HG03354 (cell line): ENCODE measurements at regions not wholly inside any gene's neighbourhood (a gene's known extent, or its start where the extent isn't known, plus 50 kb on each side); places are given as distances from the start of the nearest gene placed in this dataset.

ENCODE experiments used
- ATAC-seq: cut with Tn5 transposase; IDR thresholded peaks from one replicate; pipeline ENCODE4 v1.9.1; 2021; ENCODE audit warnings: mild to moderate bottlenecking; ENCODE audit not compliant: unreplicated experiment, poor library complexity, severe bottlenecking

DNA sequence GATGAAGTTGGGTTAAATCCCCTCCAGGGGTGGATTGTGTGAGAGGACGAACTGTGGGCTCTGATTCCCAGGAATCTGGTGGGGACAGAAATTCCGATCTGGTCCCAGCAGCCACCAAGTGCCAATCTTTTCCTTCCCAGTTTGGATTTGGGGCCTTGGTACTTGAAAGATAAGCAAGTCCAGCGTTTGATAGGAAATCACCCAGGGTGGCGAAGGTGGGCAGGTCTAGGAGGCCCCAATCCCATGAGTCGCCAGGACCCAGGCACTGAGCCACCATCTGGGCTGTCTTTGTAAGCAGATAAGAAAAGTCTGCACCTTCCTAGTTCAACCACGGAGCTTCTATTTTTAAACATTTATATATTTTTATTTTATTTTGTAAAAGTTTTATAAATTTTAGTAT lies 122.6 kb upstream of the LSM8 start:
- ATAC-seq: no peak

DNA sequence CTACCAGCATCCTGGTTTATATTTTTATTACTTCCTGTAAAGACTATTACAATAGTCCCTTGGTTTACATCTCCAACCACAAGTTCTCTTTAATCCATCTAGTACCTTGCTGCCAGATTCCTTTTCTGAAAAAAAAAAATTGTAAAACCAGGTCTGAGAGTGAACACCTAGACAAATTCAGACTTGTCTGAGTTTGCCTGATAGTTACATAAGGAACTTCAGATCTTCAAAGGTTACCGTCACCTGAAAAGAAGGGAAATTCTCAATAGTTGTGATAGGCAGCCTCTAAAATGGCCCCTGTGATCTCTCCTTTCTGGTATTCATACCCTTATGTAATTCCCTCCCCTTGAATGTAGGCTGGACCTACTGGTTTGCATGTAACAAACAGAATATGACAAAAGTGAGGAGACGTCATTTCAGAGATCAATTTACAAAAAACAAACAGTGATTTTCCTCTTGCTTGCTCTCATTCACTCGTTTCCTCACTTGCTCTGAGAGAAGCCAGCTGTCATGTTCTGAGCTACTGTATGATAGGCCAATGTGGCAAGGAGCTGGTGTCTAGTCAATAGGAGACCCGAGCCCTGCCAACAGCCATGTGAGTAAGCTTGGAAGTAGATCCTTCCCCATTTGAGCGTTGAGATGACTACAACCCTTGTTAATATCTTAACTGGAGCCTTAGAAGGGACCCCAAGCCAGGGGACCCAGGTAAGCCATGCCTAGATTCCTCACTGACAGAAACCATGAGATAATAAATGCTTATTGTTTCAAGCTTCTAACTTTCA lies 110.9 kb upstream of the LSM8 start:
- no peak for ATAC-seq

DNA sequence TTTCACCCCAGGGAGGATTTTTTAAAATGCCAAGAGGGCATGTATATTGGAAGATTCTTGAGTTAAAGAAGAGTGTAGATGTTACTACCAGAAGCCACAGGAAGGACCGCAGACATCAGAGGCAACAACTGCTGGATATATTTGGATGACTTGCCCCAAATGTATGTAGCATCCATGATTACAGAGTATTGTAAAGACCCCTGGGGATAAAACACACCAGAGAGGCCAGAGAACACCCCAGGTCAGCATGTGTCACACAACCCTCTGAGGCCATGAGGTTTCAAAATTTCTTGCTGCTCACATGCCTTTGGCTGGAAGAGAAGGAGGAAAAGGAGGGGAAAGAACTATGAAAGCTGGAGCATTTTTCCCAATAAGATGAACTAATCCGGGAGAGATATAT lies 108.0 kb upstream of the LSM8 start:
- ATAC-seq: no peak

DNA sequence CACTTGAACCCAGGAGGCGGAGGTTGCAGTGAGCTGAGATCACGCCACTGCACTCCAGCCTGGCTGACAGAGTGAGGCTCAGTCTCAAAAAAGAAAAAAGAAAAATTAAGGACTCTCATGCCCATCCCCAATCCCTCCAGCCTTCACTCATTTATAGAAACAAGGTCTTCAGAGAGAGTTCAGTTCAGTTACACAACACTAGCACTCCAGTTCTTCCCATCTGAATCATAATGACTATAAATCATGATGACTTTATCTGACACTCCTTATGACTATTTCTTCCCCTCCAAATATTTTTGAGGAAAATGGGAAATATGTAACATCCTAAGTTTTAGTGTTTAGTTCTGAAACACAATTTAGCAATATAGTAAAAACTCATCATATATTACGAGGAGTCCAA lies 107.4 kb upstream of the LSM8 start:
- ATAC-seq: no peak

DNA sequence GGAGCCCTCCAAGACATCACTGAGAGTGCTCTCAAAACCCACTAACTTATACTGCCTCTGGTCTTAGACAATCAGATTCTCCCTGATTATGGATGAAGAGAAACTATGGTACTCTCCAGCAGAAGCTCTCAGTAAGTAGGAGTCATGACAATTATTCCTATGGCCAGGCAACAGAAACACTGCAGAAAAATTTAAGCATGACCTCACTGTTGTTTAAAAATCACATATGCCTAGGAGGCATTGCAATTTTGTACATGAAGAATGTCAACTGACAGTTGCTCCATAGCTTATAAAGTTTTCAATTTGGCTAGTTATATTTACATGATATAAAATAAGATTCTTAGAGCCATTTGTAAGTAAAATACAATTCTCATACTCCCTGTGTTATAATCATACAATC lies 105.9 kb upstream of the LSM8 start:
- ATAC-seq: no peak

DNA sequence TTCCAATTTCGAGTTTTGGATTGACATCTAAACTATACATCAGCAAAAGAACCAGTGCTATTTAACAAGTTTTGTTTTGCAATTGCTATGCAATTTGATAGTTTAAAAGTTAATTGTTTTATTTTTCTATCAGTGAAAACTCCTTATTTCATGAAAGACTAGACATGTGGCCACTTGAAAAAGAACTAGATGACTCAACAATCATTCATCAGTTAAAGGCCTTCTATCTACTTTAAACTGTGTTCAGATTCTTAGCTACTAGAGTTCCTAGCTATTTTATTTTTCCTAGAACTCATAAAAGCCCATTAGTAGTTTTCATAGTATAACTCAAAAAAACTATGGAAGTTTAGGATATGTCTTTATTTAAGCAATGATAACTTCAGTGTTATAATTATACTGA lies 104.6 kb upstream of the LSM8 start:
- no peak for ATAC-seq

DNA sequence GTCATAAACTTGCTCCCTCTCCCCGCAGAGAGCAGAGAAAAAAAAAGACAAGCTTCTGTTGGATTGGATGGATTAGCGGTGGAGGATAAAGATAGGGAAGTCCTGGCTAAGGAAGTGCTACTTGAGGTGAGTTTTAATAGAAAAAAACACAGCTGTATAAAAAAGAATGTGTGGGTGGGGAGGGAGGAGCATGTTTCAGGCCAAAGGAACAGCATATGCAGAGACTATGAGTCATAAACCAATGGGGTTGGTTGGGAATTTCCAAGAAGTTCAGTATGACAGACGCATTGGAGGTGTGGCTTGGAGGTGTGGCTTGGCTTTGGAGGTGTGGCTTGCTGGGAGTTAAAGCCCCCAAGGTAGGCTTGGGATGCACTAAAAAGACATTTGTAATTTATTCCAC lies 103.0 kb upstream of the LSM8 start:
- peak; percentile 93 for ATAC-seq

DNA sequence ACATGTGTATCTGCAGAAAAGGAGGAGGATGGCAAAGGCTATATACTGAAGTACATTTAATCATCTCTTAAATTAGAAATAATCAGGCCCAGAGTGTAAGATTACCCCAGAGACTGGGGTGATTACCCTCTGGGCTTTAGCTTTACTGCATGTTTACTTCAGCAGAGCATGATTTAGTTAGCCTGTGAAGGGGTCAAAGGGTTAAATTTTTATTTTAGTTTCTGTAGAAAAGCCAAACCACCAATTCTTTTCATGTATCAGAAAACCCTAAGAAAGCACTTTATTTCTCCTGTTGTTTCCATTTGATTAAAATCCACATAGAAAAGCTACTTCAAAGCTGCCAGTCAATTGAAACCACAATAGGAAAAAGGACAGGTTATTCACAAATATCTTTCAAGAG lies 101.5 kb upstream of the LSM8 start:
- no peak for ATAC-seq

DNA sequence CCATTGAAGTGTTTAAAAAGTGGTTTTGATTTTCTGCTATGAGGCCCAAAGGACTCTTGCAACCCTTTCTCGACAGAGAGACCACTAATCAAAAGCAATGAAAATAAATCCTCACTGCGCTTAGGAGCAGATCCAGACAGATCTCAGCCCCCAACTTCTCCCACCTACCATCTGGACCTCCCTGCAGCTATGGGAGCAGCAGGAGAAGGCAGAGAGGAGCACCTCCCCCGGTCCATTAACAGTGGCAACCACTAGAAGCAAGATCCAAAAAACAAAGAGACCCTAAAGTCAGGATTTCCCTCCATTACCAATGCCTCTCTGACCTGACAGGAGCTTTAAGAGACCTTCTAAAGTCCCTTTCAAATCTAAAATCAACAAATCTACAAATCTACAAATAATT lies 99.0 kb upstream of the LSM8 start:
- ATAC-seq: no peak

DNA sequence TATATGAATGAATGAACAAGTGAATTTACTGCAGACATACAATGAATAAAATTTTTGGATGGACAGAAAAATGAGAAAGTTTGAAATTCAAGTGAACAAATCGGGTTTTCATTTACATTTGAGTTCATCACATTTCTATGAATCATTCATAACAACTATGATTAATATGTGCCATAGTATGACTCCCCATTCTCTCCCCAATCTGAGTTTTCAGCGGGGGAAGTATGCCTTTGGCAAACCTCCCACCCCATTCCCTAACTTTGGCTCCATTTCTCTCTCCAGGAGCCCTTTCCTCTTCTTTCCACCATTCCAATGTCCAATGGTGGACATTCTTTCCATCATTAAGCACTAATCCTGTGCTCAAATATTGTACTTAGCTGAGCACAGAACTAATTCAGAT lies 96.8 kb upstream of the LSM8 start:
- ATAC-seq: no peak

DNA sequence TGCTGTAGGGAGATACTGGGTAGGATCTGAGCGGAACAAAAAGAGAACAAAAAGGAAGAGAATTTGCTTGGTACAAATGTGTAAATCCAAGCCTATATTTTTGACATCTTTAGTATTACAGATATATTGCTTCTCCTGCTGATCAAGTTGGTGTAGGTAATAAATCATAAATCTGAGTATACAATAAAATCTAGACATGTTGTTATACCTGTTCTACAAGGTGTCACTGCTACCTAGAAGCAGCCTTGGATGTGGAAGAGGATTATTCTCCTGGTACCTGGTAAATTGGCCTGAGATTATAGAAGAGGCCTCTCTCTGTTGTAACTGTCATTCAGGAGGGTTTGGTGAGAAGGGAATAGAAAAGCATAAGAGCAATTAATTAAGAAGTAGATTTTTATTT lies 89.9 kb upstream of the LSM8 start:
- no peak for ATAC-seq

DNA sequence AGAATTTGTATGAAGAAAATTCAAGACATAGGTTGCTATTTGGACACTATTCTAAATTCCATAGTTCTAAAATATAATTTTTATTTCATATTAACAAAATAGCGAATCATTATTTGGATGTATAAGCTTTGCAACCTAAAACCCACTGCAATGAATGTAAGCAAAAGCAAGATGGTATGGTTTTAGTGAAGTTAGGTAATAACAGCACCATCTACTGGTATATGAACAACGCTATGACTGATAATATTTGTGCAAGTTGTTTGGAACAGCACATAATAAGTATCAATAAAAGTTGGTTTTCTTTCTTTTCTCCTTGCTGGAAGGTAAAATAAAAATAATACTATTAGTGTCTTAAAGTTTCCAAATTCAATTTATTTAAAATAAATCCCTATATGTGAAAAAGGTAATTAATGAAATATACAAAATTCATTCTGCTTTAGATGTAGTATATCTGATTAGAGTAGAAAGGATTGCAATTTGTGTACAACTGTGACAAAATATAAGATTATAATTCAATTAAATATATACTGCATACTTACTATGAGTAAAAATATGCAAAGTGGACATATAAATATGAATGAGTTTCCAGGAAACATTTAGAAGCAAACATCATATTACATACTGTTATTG lies 79.0 kb upstream of the LSM8 start:
- peak; percentile 80 for ATAC-seq

DNA sequence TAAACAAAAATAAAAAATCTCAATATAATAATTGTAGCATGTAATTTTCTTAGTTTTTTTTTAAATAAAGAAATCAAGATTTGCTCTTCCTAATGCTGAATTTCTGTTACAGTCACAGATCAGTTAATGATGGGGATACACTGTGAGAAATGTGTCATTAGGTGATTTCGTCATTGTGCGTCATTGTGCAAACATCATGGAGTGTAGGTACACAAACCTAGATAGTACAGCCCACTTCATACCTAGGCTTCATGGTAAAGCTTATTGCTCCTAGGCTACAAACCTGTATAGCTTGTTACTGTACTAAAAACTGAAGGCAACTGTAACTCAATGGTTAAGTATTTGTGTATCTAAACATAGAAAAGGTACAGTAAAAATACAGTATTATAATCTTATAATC lies 74.4 kb upstream of the LSM8 start:
- ATAC-seq: no peak

DNA sequence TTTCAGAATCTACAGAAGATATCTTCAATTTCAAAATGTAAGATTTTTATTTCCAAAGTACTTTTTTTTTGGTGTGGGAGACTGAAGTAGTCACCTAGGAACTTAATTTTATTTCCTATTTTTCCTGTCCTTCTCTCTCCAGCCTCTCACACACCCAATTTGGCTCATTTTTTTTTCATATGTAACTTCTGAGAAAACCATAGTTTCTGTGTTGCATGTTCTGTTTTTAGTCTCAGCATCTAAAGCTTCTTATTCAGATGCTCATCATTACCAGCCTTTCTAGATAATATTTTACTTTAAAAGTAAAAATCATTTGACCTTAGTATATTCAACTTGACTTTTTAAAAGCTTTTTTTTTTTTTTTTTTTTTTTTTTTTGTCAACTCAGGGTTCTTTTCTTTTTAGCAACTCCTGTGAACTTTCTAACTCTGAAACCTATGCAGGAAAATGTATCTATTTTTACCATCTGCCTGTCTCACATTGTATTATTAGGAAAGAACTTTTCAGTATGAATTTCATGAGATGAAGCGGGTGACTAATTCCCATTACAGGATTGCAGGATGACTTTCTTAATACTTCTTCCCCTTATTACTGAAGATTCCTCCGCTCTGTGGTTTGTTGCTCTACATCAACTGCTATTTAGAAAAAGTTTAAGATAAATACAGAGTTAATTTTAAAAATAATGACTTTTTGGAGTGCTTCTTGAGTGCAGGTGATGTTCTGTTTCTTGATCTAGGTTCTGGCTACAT lies 73.6 kb upstream of the LSM8 start:
- ATAC-seq: no peak

DNA sequence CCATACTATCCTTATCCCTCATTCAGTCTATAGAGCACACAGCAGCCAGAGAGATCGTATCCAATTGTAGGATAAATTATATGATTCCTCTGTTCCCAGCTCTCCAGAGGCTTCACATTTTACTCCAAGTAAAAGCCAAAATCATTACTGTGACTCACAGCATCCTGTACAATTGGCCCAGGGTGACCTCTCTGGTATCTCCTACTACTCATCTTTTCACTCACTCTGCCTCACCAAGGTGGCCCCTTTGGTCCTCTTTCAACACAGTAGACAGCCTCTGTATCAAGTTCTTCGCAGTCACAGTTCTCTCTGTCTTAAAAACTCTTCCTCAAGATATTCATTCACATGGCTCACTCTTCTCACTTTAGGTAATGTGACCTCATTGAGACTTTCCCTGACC lies 72.6 kb upstream of the LSM8 start:
- ATAC-seq: no peak

DNA sequence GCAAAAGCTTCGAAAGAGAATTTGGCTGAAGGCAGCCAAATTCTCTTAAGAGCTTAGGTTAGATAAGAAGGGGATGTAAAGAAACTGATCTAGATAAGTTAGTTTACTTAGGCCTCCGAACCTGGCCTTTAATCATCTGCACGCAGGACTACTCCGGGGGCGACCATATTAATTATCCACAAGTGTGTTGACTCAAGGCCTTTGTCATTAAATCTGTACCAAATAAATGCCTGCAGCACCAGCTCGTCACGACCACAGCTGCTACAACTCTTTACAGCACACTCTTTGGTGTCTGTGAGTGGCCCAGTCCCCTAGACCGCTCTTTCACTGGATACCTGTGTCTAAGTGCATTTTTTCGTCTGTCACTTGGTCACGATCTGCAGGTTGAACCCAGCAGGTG lies 69.8 kb upstream of the LSM8 start:
- ATAC-seq: no peak

DNA sequence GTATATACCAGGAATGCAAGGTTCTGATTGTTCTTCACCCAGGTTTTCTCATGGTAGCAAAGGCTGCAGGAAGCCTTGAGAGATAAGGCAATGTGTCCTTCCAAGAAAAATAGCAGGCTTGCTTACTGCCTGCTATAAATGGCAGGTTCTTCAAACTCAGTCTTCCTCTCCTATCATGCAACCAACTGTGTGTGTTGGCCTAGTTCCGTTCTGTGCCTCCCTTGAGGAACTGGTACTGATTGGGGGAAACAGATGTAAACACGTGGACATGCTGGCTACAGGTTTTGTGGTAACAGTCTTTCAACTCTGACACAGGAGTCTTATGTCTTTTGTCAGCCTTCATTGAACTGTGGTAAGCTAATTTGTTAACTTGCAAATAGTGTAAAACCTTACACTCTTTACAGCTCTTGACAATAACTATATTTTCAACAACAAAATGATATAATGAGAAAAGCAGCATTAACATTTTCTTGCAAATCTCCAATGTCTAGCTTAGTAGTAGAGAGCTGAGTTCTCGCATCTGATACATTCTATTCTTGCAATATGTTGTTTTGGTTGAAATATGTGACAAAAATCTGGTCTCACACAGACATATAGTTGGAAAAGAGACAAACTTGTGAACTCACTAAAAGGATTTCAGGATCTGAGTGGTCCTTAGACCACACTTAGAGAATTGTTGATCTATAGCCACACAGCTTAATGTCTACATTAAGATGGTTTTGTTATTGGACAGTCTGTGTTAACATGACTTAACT lies 54.7 kb upstream of the LSM8 start:
- ATAC-seq: peak; percentile 83

DNA sequence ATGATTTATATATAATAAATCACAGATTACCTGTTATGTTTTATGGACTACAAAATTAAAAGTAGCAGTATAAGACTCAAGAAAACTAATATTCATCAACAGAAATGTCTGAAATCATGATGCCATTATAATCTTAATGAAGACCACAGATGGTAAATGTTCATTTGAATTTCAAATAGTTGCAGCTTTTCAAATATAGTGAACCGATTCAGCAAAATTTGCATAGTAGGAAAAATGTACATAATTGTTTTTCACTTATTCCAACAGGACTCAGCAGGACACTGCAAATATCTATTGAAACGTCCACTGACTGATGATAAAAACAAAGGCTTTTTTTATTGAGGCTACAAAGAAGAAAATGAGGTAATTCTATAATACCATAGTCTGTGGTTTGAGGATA lies 51.2 kb upstream of the LSM8 start:
- ATAC-seq: no peak
